ELF-1 (cell line): ENCODE measurements at regions not wholly inside any gene's neighbourhood (a gene's known extent, or its start where the extent isn't known, plus 50 kb on each side); places are given as distances from the start of the nearest gene placed in this dataset.
A peak's percentile ranks its signal among the peaks of the same experiment; 100 is the strongest.

Experiments
- DNase-seq: peaks from one replicate; pipeline ENCODE4 v3.0.0-alpha.2; 2016; ENCODE audit warnings: low read depth, low spot score

GRCh38 chrX:106356580-106356979 lies 188.5 kb downstream of the PWWP3B start:
- no peak for DNase-seq

- no peak for DNase-seq
Observed at GRCh38 chrX:106363214-106363613, 195.1 kb downstream of the PWWP3B start.

GRCh38 chrX:106378616-106379015 lies 210.5 kb downstream of the PWWP3B start:
- no peak for DNase-seq

- no peak for DNase-seq
Observed at GRCh38 chrX:106391284-106391911, 220.4 kb upstream of the RADX start.

GRCh38 chrX:106392346-106392745 lies 219.4 kb upstream of the RADX start:
- DNase-seq: no peak

GRCh38 chrX:106397788-106398538 lies 213.8 kb upstream of the RADX start:
- DNase-seq: no peak

GRCh38 chrX:106401965-106402559 lies 209.7 kb upstream of the RADX start:
- DNase-seq: no peak

- DNase-seq: no peak
Observed at GRCh38 chrX:106404512-106404911, 207.3 kb upstream of the RADX start.

GRCh38 chrX:106415276-106415895 lies 196.4 kb upstream of the RADX start:
- DNase-seq: peak; percentile 2

GRCh38 chrX:106436691-106437090 lies 175.1 kb upstream of the RADX start:
- no peak for DNase-seq

GRCh38 chrX:106437407-106437806 lies 174.4 kb upstream of the RADX start:
- DNase-seq: no peak

- DNase-seq: no peak
Observed at GRCh38 chrX:106450405-106450804, 161.4 kb upstream of the RADX start.

- no peak for DNase-seq
Observed at GRCh38 chrX:106451933-106452332, 159.8 kb upstream of the RADX start.

GRCh38 chrX:106454991-106455390 lies 156.8 kb upstream of the RADX start:
- DNase-seq: no peak

GRCh38 chrX:106457802-106458201 lies 154.0 kb upstream of the RADX start:
- no peak for DNase-seq

GRCh38 chrX:106467422-106467821 lies 144.4 kb upstream of the RADX start:
- no peak for DNase-seq

- DNase-seq: no peak
Observed at GRCh38 chrX:106467943-106468342, 143.8 kb upstream of the RADX start.

GRCh38 chrX:106468433-106468832 lies 143.3 kb upstream of the RADX start:
- no peak for DNase-seq

GRCh38 chrX:106479920-106480319 lies 131.9 kb upstream of the RADX start:
- no peak for DNase-seq

- peak; percentile 22 for DNase-seq
Observed at GRCh38 chrX:106481341-106481740, 130.4 kb upstream of the RADX start.

- DNase-seq: no peak
Observed at GRCh38 chrX:106484233-106484632, 127.5 kb upstream of the RADX start.

- peak; percentile 59 for DNase-seq
Observed at GRCh38 chrX:106493210-106493816, 118.5 kb upstream of the RADX start.
